Stimulated activated CD4-positive, alpha-beta T cell treated with anti-CD3 and anti-CD28 coated beads, Interleukin-12 subunit alpha, Interleukin-12 subunit beta, amount 100 ng/mL, for 24 hours (primary cell): ENCODE measurements at regions not wholly inside any gene's neighbourhood (a gene's known extent, or its start where the extent isn't known, plus 50 kb on each side); places are given as distances from the start of the nearest gene placed in this dataset.
"Not testable (repeated sequence)": the region's sequence is repeated elsewhere in the genome, so short reads cannot be mapped to it uniquely, and the experiment has no call there.

Experiments used
- DNase-seq, 2 experiments: peaks; one replicate each; pipeline ENCODE4 v3.0.0-alpha.2; 2020; ENCODE audit warnings: low read depth in 2 of 2

- DNase-seq: no peak
These were observed 76.9 kb upstream of the EED start for GRCh38 chr11:86167499-86168164.

DNA sequence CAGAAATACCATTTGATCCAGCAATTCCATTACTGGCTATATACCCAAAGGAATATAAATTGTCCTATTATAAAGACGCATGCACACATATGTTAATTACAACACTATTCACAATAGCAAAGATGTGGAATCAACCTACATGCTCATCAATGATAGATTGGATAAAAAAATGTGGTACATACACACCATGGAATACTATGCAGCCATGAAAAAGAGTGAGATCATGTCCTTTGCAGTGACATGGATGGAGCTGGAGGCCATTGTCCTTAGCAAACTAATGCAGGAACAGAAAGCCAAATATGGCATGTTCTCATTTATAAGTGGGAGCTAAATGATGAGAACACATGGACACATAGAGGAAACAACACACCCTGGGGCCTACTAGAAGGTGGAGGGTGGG, 78.3 kb upstream of the EED start:
- not testable (repeated sequence) for DNase-seq

- DNase-seq: no peak
These were observed 80.4 kb upstream of the EED start for GRCh38 chr11:86164106-86164505.

- not testable (repeated sequence) for DNase-seq
These were observed 81.2 kb upstream of the EED start for GRCh38 chr11:86163221-86163876.

- no peak for DNase-seq
These were observed 82.3 kb upstream of the EED start for GRCh38 chr11:86162239-86162638.

- DNase-seq: no peak
These were observed 82.7 kb upstream of the EED start for GRCh38 chr11:86161837-86162236.

DNA sequence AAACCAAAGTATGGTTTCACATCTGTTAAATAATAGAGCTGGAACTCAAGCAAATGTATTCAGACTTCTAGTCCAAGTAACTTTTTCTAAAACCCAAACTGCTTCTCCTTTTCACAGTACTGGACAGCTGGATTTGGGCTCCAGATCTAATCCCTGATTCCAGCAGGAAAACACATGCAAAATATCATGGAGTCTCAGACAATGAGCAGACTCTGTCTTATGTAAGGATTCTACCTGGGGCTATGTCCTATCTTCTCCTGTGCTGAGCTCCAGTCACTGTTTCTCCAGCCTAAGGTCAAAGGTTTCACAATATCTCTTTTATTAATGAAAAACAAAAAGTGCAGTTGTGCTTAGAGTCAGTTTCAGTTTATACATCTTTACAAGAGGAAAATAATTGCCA, 83.2 kb upstream of the EED start:
- no peak for DNase-seq

DNA sequence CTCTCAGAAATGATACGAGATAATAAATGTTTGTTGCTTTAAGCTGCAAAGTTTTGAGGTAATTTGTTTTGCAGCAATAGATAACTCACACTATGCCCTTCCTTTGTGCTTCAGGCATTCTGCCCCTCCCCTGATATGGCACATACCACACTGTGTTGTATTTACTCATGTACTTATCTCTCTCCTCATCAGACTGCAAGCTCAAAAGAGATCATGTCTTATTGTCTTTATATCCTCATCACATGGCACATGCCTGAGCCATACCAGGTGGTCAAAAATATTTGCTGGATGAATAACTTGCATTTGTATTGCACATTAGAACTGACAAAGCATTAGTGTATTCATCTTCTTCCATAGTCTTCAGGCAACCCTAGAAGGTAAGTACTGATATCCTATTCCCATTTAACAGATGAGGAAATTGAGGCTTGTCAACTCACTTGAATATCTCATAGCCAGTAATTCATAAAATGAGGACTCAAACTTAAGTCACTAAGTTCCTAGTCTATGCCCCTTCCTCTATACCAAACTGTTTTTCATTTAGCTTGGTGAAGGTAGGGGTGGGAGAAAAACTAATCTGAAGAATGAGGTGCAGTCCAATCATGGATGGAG, 83.9 kb upstream of the EED start:
- no peak for DNase-seq

GRCh38 chr11:86159581-86159891, 85.0 kb upstream of the EED start:
- DNase-seq: no peak

DNA sequence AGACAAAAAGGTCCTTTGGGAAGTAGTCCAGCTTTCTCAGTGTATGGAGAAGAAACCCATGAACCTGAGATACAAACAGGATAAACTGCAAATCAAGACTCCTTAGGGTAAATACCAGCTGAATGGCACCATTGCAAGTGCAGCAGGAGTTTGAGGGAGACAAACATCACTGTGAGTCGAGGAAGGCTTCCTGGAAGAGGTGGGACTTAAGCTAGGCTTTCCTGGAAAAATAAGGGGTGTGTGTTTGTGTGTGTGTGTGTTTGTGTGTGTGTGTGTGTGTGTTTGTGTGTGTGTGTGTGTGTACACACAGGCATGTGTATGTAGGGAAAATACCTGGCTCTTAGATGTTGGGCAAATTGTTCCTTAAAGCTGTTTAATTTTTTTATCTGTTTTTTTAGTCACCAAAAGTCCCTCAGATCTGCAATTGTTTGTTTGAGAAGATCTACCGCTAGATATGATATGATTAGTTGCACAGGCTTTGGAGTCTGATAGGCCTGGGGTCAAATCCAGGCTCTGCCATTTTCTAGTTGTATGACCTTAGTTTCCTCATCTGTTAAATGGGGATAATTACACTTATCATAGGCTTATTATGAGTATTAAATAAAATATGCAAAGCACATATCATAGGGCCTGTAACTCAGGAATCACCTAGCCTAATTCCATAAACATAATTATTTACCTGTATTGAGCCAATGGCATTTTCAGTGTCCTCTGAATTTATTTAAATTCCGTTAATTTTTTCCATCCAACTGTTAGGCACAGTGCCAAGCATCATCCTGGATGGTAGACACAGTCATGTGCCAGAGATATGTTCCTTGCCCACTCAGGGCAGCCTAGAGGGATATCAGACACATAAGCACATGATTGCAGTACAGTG, 85.6 kb upstream of the EED start:
- no peak for DNase-seq

- no peak for DNase-seq
These were observed 86.7 kb upstream of the EED start for GRCh38 chr11:86157797-86158378.

- no peak for DNase-seq
These were observed 87.6 kb upstream of the PICALM start for GRCh38 chr11:86156397-86156955.

GRCh38 chr11:86155200-86155844, 86.4 kb upstream of the PICALM start:
- no peak for DNase-seq

- no peak for DNase-seq
These were observed 84.6 kb upstream of the PICALM start for GRCh38 chr11:86153439-86153838.

- DNase-seq: no peak
These were observed 84.0 kb upstream of the PICALM start for GRCh38 chr11:86152901-86153300.

- DNase-seq: no peak
These were observed 83.3 kb upstream of the PICALM start for GRCh38 chr11:86152006-86152862.

DNA sequence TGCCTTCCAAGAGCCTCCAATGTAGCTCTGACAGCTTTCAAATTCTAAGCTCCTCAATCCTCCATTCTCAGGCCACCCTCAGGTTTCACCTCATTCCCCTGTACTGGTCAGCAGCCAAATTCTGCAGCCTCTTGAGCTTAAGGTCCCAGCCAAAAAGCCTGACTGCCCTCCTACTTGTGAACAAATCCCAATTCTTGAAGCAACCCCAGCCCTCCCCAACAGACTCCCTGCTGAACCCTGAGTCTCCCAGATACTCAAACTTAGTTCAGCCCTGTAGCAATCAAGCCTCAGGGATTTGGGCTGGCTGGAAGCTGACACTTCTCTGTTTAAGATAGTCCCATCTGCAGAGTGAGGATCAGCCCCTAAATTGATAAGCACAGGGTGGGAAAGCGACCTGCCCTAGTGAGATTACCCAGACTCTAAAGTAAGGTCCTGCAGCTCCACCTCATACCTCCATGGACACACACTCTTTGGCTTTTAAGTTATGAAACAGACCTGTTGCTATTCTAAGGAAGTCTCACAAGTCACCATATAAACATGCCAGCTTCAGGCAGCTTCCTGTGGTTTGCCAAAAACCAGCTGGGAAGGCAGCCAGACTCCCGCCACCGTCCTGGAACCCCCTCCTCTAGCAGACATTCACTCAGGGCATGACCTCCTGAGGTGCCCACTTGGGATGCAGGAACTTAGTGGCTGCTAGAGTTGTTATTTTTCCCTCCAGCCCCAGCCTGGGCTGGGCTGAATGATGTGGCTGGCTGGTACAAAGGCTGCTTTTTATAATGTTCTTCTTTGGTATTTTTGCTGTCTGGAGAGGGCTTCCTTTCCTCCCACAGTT, 82.5 kb upstream of the PICALM start:
- DNase-seq: no peak

- no peak for DNase-seq
These were observed 81.9 kb upstream of the PICALM start for GRCh38 chr11:86150847-86151173.

- DNase-seq: no peak
These were observed 80.9 kb upstream of the PICALM start for GRCh38 chr11:86149792-86150191.

GRCh38 chr11:86148345-86148747, 79.5 kb upstream of the PICALM start:
- DNase-seq: no peak
